SU-DHL-6 (cell line): ENCODE measurements at regions not wholly inside any gene's neighbourhood (a gene's known extent, or its start where the extent isn't known, plus 50 kb on each side); places are given as distances from the start of the nearest gene placed in this dataset.

Experiments used
- H2AFZ ChIP-seq: fragments of 200-600 bp; sonication (generic); 2 replicates; pipeline ENCODE4 v1.6.1; 2014; ENCODE audit warnings: low read depth, mild to moderate bottlenecking, moderate library complexity, mixed read lengths, antibody characterized with exemption, low read length; ENCODE audit not compliant: severe bottlenecking
- H3F3A ChIP-seq: fragments of 200-600 bp; shearing (Covaris generic); 2 replicates; pipeline ENCODE4 v1.6.0; 2016; ENCODE audit warnings: antibody characterized with exemption, mild to moderate bottlenecking; ENCODE audit not compliant: insufficient read depth
- H3K27ac ChIP-seq: fragments of 200-600 bp; sonication (generic); 2 replicates; pipeline ENCODE4 v1.5.1; 2016; ENCODE audit warnings: low read depth, mild to moderate bottlenecking, low read length, moderate library complexity, mixed read lengths
- H3K27me3 ChIP-seq: fragments of 200-600 bp; sonication (generic), shearing (Covaris generic); 2 replicates; pipeline ENCODE4 v1.6.0; 2014; ENCODE audit warnings: mild to moderate bottlenecking, low read length
- H3K36me3 ChIP-seq: fragments of 200-600 bp; sonication (generic); 2 replicates; pipeline ENCODE4 v1.6.1; 2014; ENCODE audit warnings: mild to moderate bottlenecking, low read length, mixed read lengths
- H3K4me2 ChIP-seq: fragments of 300-600, 200-600 bp; shearing (Covaris generic), sonication (generic); 2 replicates; pipeline ENCODE4 v1.6.0; 2014; ENCODE audit warnings: low read length, low read depth, mild to moderate bottlenecking; ENCODE audit not compliant: poor library complexity, severe bottlenecking
- H3K4me3 ChIP-seq: fragments of 200-600 bp; sonication (generic); 2 replicates; pipeline ENCODE4 v1.5.1; 2014; ENCODE audit warnings: antibody characterized with exemption, low read length, mild to moderate bottlenecking, mixed read lengths; ENCODE audit not compliant: insufficient read depth, poor library complexity, severe bottlenecking
- H3K79me2 ChIP-seq: fragments of 200-600 bp; sonication (generic); 2 replicates; pipeline ENCODE4 v1.6.1; 2014; ENCODE audit warnings: mild to moderate bottlenecking, low read length, moderate library complexity; ENCODE audit not compliant: insufficient read depth
- H3K9ac ChIP-seq: fragments of 200-600 bp; sonication (generic); 2 replicates; pipeline ENCODE4 v1.7.0; 2014; ENCODE audit warnings: mild to moderate bottlenecking, low read length
- H3K9me2 ChIP-seq: fragments of 200-600 bp; sonication (generic); replicated peaks from 2 replicates; pipeline ENCODE4 v1.6.1; 2014; ENCODE audit warnings: low read length; ENCODE audit not compliant: insufficient read depth
- H3K9me3 ChIP-seq: fragments of 200-600 bp; sonication (generic); 2 replicates; pipeline ENCODE4 v1.6.1; 2014; ENCODE audit warnings: low read length, mixed read lengths; ENCODE audit not compliant: insufficient read depth
- H4K20me1 ChIP-seq: fragments of 200-600 bp; sonication (generic); 2 replicates; pipeline ENCODE4 v1.6.1; 2014; ENCODE audit warnings: low read depth, mild to moderate bottlenecking, antibody characterized with exemption, low read length, moderate library complexity, mixed read lengths
- EZH2phosphoT487 ChIP-seq: fragments of 200-600 bp; sonication (generic), shearing (Covaris generic); conservative IDR thresholded peaks from 2 replicates; pipeline ENCODE4 v1.6.1; 2018; ENCODE audit warnings: mild to moderate bottlenecking, antibody characterized with exemption, low read length, moderate library complexity, mixed read lengths
- TF ChIP-seq, protein P1 (sequence below): fragments of 200-600 bp; sonication (generic); IDR thresholded peaks from one replicate; pipeline ENCODE4 v1.5.1; 2017; ENCODE audit warnings: antibody characterized with exemption, mild to moderate bottlenecking, low read length, moderate library complexity; ENCODE audit not compliant: insufficient read depth, poor library complexity, severe bottlenecking

DNA sequence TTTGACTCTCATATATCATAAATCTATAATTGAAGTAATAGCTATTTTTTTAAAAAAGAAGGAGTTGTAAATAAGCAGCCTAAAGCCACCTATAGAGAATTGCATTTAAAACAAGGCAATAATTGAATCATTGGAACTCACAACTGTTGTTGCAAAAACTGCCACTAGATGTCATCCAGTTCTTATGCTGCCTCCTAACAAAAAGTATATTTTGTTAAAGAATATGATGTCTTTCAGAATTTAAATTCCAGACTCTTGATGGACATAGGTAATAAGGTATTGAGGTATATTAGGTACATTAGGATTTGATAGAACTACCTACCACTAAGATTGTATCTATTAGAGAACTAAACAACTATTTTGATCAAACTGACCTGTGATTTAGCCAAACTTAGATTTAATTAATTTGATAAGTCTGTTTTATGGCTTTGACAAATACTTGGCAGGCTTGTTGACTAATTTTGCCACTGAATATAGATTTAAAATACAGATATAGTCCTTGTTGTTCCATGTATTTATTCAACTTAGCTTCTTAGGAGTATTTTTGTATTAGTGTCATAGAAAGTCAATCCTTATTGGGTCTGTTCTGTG, 401.4 kb downstream of the RPL10L start:
- H3K79me2 ChIP-seq: no peaks in the 10 kb centered on the region
- H3K27me3 ChIP-seq: no peaks in the 10 kb centered on the region

DNA sequence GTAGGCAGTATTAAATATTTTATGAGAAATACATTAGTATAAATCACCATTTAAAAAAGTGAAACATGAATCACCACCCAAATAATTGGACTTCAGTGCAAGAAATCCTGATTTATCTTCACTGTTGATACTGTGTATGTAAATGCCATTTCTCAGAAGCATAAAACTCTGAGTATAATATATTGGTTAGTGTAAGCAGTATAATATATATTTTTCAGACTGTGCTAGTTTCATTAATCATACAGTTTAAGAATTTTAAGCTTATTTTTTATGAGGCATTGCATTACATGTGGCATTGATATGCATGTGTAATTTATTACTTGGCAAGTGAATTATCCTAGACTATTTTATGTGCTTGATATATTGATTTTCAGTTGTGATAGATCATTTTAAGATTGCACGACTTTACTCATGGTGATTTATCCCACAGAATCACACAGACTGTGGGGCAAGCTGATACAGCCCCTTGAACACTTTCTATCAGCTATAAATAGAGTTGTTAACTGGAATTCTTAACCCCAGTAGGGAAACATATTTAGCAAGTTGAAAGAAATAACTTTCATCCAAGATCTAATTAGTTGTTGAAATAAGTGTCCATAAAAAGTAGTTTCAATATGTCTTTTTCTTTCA, 403.5 kb downstream of the RPL10L start:
- no peak overlapping the region for H3K4me3 ChIP-seq
- H3K27me3 ChIP-seq: no peaks in the 10 kb centered on the region

More for the DNA sequence above, 401.4 kb downstream of the RPL10L start:
- no peak overlapping the region for H2AFZ ChIP-seq
- no peaks in the 10 kb centered on the region for H3K9me2 ChIP-seq
- no peaks in the 10 kb centered on the region for H3K36me3 ChIP-seq
- no peaks in the 10 kb centered on the region for H3F3A ChIP-seq
- no peaks in the 10 kb centered on the region for H3K9me3 ChIP-seq
- no peak overlapping the region for H3K27ac ChIP-seq
- no peak overlapping the region for H3K4me2 ChIP-seq
- TF ChIP-seq, protein P1, sequence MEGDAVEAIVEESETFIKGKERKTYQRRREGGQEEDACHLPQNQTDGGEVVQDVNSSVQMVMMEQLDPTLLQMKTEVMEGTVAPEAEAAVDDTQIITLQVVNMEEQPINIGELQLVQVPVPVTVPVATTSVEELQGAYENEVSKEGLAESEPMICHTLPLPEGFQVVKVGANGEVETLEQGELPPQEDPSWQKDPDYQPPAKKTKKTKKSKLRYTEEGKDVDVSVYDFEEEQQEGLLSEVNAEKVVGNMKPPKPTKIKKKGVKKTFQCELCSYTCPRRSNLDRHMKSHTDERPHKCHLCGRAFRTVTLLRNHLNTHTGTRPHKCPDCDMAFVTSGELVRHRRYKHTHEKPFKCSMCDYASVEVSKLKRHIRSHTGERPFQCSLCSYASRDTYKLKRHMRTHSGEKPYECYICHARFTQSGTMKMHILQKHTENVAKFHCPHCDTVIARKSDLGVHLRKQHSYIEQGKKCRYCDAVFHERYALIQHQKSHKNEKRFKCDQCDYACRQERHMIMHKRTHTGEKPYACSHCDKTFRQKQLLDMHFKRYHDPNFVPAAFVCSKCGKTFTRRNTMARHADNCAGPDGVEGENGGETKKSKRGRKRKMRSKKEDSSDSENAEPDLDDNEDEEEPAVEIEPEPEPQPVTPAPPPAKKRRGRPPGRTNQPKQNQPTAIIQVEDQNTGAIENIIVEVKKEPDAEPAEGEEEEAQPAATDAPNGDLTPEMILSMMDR: peak; percentile 63
- no peak for TF ChIP-seq EZH2phosphoT487
- H3K9ac ChIP-seq: no peak overlapping the region
- H4K20me1 ChIP-seq: no peaks in the 10 kb centered on the region
- no peak overlapping the region for H3K4me3 ChIP-seq

DNA sequence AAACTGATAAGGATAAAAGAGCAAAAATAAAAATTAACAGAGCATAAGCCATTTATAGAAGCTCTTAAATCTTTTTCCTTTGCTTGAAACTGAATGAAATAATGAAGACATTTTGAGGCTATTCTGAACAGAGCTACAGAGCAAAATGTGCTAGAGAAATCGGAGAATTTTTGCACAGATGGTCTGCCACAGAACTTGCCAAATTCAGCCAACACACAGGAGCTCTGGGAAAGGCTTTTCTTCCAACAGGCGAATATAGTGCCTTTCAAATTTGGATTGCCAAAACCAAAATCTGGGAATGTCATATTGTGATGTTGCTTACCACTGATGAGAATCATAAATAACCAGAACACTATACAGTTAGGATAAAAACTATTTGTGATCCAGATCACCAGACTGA, 406.3 kb downstream of the RPL10L start:
- no peaks in the 10 kb centered on the region for H3K36me3 ChIP-seq
- H3K9ac ChIP-seq: no peak overlapping the region
- no peak overlapping the region for H3K27ac ChIP-seq
- no peaks in the 10 kb centered on the region for H3K9me2 ChIP-seq
- H3K4me3 ChIP-seq: no peak overlapping the region
- H2AFZ ChIP-seq: no peak overlapping the region
- no peaks in the 10 kb centered on the region for H4K20me1 ChIP-seq
- no peak for TF ChIP-seq EZH2phosphoT487
- TF ChIP-seq, protein P1: no peak
- H3K4me2 ChIP-seq: no peak overlapping the region
- H3K27me3 ChIP-seq: no peaks in the 10 kb centered on the region
- no peaks in the 10 kb centered on the region for H3F3A ChIP-seq
- H3K9me3 ChIP-seq: no peaks in the 10 kb centered on the region
- no peaks in the 10 kb centered on the region for H3K79me2 ChIP-seq

More for the DNA sequence above, 403.5 kb downstream of the RPL10L start:
- Histone ChIP-seq H3K36me3 (no peaks in the 10 kb centered on the region), H3K9me2 (no peaks in the 10 kb centered on the region), H3K9me3 (no peaks in the 10 kb centered on the region), H3K9ac (no peak overlapping the region), H3F3A (no peaks in the 10 kb centered on the region), H4K20me1 (no peaks in the 10 kb centered on the region), H3K27ac (no peak overlapping the region), H2AFZ (no peak overlapping the region), H3K79me2 (no peaks in the 10 kb centered on the region), H3K4me2 (no peak overlapping the region)
- no peak for TF ChIP-seq EZH2phosphoT487
- TF ChIP-seq, protein P1: no peak
